CD1c-positive myeloid dendritic cell (primary cell): ENCODE measurements at regions not wholly inside any gene's neighbourhood (a gene's known extent, or its start where the extent isn't known, plus 50 kb on each side); places are given as distances from the start of the nearest gene placed in this dataset.

Source experiments
- DNase-seq: peaks from one replicate; pipeline ENCODE4 v3.0.0-alpha.2; 2016; ENCODE audit errors: extremely low spot score

- no peak for DNase-seq
Observed at GRCh38 chr5:62980884-62981283, 402.3 kb downstream of the LRRC70 start.

GRCh38 chr5:62979472-62979871, 400.9 kb downstream of the LRRC70 start:
- no peak for DNase-seq

- no peak for DNase-seq
Observed at GRCh38 chr5:62977661-62978060, 399.0 kb downstream of the LRRC70 start.

GRCh38 chr5:62974623-62975022, 396.0 kb downstream of the LRRC70 start:
- DNase-seq: no peak

- DNase-seq: no peak
Observed at GRCh38 chr5:62969409-62970120, 390.9 kb downstream of the LRRC70 start.

DNA sequence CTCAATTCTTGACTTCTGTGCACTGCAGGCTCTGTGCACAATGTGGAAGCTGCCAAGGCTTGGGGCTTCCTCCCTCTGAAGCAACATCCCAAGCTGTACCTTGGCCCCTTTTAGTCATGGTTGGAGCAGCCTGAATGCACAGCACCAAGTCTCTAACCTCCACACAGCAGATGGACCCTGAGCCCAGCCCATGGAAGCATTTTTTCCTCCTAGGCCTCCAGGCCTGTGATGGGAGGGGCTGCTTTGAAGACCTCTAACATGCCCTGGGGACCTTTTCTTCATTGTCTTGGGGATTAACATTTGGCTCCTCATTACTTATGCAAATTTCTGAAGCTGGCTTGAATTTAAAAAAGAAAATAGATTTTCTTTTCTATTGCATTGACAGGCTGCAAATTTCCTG, 385.8 kb downstream of the LRRC70 start:
- no peak for DNase-seq

- DNase-seq: no peak
Observed at GRCh38 chr5:62960781-62961180, 382.2 kb downstream of the LRRC70 start.

DNA sequence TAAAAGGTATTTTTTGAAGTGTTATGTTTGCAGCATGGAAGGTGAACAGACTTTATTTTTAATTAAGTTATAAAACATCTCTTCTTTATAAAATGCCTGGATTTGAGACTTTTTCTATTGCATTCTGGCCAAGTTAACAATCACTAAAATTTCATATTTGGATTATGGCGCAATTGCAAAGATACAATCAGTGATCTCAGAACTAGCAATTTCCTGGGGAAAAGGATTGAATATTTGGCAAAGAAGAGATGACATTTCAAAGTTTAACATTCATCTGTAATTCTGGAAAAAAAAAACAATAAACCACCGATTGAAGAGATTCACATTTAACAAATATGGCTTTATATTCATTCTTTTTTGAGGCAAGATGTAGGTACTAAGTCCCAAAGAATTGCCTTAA, 378.0 kb downstream of the LRRC70 start:
- no peak for DNase-seq

DNA sequence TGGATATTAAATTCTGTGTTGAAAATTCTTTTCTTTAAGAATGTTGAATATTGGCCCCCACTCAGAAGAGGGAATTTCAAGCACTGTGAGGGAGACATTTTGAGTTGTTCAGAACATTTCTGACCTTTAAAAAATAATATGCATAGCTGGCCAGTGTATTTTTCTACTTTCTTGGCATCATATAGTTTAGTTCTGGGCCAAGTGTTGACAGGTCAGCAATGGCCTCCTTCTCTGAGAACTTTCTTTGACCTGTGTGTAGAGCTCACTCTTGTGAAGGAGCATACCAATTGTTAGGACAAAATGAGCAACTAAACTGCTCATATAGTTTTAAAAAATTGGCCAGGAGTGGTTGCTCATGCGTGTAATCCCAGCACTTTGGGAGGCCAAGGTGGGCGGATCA, 376.0 kb downstream of the LRRC70 start:
- DNase-seq: no peak

DNA sequence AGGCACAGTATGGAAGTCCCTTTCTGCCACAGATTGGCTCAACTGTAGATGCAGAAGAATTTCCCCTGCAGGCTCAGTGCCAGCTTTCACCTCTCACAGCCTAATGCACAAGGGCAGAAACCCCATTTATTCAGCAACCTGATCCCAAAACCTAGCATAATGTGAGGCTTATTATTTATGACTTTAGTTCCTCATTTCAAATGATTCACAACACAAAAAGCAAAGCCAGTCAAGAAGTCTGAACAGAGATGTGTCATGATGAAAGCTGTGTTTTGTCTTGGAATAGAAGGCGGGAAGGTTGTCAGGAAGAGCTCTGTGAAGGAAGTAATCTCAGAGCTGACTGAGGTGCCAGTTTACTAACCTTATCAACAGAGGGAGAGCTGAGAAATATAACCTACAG, 369.7 kb downstream of the LRRC70 start:
- no peak for DNase-seq

DNA sequence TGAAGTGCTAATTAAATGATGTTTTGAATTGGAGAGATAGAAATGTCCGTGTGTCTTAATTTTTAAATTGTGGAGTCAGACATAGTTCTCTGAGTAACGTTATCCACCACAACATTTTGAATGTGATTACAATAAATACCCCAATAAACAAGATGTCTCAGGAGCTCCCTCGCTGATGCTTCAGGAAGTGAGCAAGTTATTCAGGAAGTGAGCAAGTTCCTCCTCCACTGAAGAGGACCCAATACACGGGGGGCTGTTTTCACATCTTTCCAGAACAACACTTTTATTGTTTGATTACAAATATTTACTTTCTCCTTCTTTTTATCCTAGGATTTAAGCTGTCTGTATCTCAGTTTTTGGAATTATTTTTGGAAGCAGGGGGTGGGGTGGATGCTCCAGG, 363.8 kb downstream of the LRRC70 start:
- DNase-seq: no peak

- DNase-seq: no peak
Observed at GRCh38 chr5:62938927-62939326, 360.3 kb downstream of the LRRC70 start.

DNA sequence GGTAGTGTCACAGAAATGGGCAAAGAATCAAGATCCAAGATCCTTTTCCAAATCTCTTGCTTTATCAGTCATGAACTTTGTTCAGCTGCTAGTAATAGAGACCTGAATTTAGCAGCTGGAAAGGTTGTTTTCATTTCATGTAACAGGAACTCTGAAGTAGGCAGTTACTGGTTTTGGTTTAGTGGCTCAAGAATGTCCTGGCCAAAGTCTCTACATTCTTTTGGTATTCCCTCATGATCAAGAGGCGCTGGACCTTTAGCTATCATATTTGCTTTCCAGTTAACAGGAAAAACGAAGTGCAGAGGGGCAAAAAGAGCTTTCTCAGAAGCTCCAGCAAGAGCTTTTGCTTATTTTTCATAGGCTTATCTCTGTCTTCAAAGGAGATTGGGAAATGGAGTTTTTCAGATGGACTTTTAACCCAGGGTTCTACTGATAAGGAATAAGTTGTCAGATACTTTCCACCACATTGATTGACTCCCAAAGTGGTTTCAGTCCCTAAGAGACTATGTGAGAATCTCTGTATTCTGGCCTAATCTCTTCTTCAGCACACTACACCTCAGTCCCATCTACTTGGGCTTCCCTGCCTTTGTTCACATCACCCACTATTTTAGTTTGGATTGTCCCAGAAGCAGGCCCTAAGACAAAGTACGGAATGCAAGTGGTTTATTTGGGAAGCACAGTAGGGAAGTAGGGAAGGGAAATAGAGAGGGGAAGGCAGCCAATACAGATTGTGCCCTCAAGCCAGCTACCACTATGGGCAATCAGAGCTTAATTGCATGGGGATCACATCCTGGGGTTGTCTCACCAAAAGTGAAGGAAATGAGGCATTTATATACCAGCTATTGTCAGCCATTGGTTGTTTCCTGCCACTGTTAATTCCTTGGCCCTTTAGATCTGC, 359.3 kb downstream of the LRRC70 start:
- no peak for DNase-seq

- no peak for DNase-seq
Observed at GRCh38 chr5:62935660-62936059, 357.0 kb downstream of the LRRC70 start.

- no peak for DNase-seq
Observed at GRCh38 chr5:62934319-62934718, 355.7 kb downstream of the LRRC70 start.

GRCh38 chr5:62933261-62933660, 354.6 kb downstream of the LRRC70 start:
- DNase-seq: no peak

DNA sequence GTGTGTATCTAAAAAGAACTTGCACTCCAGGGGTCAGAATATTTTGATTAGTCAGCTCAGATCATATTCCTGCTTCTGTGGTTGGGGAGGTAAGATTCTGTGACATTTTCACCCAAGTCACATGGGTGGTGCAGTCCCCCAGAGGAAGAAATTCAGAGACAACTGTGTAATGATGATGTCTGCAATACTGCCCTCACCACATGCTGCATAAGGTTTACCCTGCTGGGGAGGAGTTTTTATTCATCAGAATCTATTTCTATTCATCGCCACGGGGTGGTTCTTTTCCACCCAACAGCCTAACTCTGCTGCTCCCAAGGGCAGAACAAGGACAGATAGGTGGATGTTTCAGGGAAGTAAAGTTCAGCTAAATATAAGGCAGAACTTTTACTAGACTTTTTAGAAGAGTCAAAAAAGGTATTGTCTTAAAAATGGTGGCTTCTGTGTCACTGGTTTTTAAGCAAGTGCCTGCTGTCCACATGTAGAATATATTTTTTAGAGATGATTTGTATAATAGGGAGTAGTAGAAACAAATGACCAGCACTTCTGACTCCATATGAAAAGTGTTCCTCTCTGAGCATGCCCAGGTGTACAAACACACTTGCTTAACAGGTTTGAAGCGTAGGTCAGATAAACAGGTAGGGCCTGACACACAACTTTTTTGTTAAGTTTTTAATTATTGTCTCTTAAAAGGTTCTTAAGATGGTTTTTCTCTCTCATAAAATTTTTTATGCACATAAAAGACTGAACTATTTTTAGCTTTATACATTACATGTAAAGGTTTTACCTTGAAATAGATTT, 352.7 kb downstream of the LRRC70 start:
- no peak for DNase-seq

DNA sequence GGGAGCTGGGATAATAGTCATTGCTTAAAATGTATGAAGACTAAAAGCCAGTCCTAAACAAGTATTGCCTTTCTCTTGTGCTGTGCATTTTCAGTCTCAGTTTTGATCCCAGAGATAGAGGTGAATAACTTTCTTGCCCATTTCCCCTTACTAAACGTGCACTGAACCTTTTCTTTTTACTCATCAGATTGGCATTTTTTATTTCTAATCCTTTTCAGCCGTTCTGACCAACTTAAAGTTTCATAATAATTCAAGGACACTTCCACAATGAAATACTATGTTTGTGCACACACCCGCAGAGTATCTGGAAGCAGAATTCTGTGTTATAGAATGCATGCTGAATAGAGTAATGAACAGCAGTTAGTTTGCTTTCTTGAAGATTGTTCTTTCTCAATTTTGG, 343.6 kb downstream of the LRRC70 start:
- no peak for DNase-seq

DNA sequence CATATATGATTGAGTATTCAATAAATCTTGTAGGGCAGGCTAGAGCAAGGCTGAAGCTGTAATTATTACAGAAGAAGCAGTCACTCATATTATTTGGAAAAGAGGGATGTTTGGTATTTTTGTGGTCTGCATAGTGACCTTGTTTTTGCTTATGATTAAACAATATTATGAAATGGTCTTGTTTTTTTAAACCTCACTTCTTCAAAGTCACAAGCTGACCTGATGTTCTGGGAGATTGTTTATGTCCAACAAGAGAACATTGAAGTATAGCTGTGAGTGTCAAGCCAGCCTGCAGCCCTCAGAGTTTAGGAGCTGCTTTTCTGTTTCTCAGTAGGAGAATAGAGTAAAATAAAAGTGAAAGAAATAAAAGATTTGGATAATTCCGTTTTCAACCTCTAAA, 342.2 kb downstream of the LRRC70 start:
- no peak for DNase-seq

DNA sequence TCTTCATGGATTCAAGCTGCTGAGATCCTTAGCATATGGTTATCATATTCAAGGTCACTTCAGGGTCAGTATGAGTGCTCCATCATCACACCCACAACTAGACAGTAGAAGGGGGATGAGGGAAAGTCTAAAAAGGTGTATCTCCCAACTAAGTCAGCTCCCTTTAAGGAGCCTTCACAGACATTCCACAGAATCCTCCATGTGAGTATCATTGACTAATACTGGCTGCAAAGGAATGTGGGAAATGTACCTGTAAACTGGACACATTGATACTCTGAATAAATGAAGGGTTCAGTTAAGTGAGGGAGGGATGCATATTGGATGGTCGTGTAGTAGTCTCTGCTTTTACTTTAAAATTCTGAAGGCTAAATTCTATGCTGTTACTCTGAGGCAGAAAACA, 330.7 kb downstream of the LRRC70 start:
- no peak for DNase-seq

- DNase-seq: no peak
Observed at GRCh38 chr5:62902126-62902525, 323.5 kb downstream of the LRRC70 start.

GRCh38 chr5:62900976-62901375, 322.4 kb downstream of the LRRC70 start:
- DNase-seq: no peak
